AG10803 (cell line): ENCODE measurements at regions not wholly inside any gene's neighbourhood (a gene's known extent, or its start where the extent isn't known, plus 50 kb on each side); places are given as distances from the start of the nearest gene placed in this dataset.

Experiments used
- DNase-seq: peaks from one replicate; pipeline ENCODE4 v3.0.0; 2010; ENCODE audit warnings: low read depth
- H3K4me3 ChIP-seq: 2 replicates; pipeline ENCODE4 v1.5.1; 2011; ENCODE audit warnings: mild to moderate bottlenecking, low read length, control low read depth
- TF ChIP-seq, protein P1 (sequence below): conservative IDR thresholded peaks from 2 replicates; pipeline ENCODE4 v1.5.1; 2011; ENCODE audit warnings: mild to moderate bottlenecking, low read length, control low read depth, inconsistent platforms

DNA sequence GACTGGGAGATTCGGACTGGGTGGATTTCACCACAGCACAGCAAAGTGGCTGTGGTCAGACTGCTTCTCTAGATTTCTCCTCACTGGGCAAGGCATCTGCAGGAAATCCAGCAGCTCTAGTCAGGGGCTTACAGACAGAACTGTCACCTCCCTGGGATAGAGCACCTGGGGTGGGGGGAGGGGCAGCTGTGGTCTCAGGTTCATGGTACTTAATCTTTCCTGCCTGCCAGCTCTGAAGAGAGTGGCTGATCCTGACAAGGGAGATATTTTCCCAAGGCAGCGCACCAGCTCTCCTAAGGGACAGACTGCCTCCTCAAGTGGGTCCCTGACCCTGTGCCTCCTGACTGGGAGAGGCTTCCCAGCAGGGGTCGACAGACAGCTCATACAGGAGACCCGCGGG, 212.8 kb upstream of the KLF12 start:
- no peak for DNase-seq
- no peak overlapping the region for H3K4me3 ChIP-seq
- TF ChIP-seq, protein P1, sequence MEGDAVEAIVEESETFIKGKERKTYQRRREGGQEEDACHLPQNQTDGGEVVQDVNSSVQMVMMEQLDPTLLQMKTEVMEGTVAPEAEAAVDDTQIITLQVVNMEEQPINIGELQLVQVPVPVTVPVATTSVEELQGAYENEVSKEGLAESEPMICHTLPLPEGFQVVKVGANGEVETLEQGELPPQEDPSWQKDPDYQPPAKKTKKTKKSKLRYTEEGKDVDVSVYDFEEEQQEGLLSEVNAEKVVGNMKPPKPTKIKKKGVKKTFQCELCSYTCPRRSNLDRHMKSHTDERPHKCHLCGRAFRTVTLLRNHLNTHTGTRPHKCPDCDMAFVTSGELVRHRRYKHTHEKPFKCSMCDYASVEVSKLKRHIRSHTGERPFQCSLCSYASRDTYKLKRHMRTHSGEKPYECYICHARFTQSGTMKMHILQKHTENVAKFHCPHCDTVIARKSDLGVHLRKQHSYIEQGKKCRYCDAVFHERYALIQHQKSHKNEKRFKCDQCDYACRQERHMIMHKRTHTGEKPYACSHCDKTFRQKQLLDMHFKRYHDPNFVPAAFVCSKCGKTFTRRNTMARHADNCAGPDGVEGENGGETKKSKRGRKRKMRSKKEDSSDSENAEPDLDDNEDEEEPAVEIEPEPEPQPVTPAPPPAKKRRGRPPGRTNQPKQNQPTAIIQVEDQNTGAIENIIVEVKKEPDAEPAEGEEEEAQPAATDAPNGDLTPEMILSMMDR, result no peak

DNA sequence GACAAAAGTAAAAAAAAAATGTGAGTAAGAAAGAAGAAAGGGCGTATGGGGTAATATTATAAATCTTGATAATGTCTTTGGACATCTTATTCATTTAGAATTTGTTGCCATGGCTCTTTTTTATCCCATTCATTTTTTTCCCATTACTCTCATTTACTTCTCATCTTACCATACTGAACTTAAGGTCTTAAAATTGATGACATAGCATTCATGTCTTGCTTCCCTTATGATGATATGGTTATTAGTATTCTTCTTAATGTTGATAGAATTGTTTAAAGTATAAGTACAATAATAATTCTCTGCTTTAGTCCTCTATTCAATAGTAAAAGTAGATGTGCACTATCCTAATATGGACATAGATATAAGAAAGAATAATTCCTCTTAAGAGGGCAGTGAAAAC, 204.1 kb upstream of the KLF12 start:
- H3K4me3 ChIP-seq, result no peak overlapping the region
- TF ChIP-seq, protein P1, result no peak
- DNase-seq, result no peak

DNA sequence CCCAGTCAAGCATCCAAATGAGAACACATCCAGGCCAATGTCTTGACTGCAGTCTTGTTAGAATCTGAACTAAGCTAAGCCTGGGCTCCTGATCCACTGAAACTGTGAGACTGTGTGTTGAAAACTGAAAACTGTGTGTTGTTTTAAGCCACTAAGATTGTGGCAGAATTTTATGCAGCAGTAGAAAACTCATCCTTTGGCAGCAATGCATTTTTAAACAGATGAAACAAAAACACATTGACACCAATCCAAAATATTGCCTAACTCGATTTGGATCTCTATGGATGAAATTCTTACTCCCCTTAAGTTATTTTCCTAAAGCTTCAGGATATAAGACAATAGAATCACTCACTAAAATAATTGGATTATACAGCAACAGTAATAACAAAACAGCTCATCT, 202.3 kb upstream of the KLF12 start:
- DNase-seq, result peak; percentile 3
- no peak overlapping the region for H3K4me3 ChIP-seq
- TF ChIP-seq, protein P1, result no peak

DNA sequence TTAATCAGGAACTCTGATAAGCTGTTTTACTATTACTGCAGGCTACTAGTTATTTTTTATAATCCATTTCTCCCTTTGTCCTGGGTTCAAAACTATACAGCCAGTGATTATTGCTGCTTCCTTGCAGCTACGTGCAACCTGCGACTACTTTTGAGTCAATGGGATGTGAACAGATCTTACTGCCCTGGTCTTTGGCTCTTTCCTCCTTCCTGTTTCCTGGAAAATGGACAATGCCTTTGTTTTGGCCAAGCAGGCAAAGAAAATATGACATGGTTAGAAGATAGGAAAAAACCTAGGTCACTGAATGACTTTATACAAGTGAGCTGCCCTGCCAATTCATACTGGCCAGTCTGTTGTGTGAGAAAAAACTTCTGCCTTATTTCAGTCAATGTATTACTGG, 201.2 kb upstream of the KLF12 start:
- TF ChIP-seq, protein P1, result no peak

DNA sequence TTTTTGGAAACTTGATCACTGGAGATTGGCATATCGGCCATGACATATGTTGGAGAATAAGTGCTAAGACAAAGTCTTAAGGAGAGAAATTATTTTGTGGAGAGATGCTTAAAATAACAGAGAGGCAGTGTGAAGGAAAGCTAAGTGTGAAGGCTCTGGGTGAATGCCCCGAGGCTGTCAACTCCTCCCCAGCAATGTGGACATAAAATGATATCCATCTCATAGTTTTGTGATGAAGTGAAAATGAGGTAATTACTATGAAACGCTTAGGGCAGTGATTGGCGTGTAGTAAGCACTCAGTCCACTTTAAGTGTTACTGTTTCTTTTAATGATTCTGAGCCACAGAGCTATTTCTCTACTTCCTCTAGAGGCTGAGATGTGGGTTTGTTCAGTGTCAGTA, 195.8 kb upstream of the KLF12 start:
- TF ChIP-seq, protein P1, result no peak
- DNase-seq, result no peak
- no peak overlapping the region for H3K4me3 ChIP-seq

More for the DNA sequence above, 201.2 kb upstream of the KLF12 start:
- no peak overlapping the region for H3K4me3 ChIP-seq
- DNase-seq, result no peak

DNA sequence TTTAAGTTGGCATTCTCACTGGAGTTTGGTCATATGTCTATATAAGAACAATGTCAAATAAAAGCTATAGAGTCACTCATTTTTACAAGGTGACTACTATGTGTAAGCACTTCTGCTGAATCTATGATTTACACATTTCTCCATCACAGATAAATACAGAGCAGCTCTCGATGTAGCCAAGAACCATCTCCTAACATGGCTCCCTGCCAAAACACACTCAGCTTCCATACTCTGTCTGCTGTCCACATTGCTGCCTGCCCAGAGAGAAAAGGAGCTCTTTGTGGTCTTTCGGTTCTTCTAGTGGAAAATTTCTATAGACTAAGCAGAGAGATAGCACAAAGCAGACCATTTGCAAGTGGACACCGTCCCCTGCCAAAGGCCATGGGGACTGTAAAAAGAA, 190.9 kb upstream of the KLF12 start:
- TF ChIP-seq, protein P1, result no peak
- peak; percentile 61 for DNase-seq
- no peak overlapping the region for H3K4me3 ChIP-seq

DNA sequence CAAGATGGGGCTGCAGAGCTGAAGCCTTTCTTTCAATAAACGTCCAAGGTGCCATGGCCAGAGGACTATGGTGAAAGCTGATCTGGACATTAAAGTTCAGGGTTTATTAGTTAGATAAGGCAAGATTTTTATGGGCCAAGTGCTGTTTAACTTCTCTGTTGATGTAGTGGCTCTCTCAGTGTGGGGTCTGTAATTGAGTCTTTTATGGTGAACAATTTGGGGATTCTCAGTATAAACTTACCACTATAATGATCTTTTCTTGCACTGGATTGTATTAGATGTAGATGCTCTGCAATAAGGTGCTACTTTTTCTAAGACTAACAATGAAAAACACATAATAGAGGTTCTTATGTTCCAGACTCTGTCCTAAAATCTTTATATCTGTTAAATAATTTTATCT, 190.1 kb upstream of the KLF12 start:
- TF ChIP-seq, protein P1, result no peak
- DNase-seq, result no peak
- no peak overlapping the region for H3K4me3 ChIP-seq
